ENCODE measurements at regions not wholly inside any gene's neighbourhood (a gene's known extent, or its start where the extent isn't known, plus 50 kb on each side); places are given as distances from the start of the nearest gene placed in this dataset.

DNA sequence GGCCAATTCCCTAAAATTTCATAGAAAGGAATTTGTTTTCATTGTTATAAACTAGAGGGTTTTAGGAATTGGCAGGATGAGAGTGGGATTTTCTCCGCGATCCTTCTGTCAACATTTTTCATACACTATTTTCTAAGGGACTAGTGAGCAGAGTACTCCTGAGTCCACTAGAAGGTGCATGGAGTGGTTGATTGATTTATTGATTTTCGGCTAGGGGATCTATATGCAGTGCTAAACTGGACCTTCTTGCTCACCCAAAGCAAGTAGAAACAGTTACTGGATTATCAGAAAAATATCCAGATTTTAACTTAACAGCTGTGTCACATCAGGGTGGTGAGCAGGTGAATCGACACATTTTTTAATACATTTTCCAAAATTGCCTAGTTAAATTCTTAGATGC, 159.9 kb upstream of the DTNA start:
- Histone ChIP-seq H3K14ac (replicated peaks; ENCODE audit: low read depth, low read length) (no peak overlapping the region), H3K36me3 (ENCODE audit: control insufficient read depth, insufficient read depth, low read length) (no peaks in the 10 kb centered on the region), H2AK5ac (ENCODE audit: low read depth, low read length) (no peak overlapping the region), H4K91ac (ENCODE audit: insufficient read depth, low read depth, low read length) (no peak overlapping the region), H3K18ac (ENCODE audit: low read depth, low read length) (no peak overlapping the region), H3K4me3 (ENCODE audit: insufficient read depth, low read depth, low read length) (no peak overlapping the region), H2AFZ (replicated peaks; ENCODE audit: low read length, poor library complexity) (no peak overlapping the region), H2BK120ac (ENCODE audit: low read depth, low read length) (no peak overlapping the region), H3K4me1 (ENCODE audit: control insufficient read depth, insufficient read depth, low read length) (no peaks in the 10 kb centered on the region), H3K9me1 (ENCODE audit: insufficient read depth, low read length) (no peaks in the 10 kb centered on the region), H3K9ac (ENCODE audit: low read depth, low read length) (no peak overlapping the region), H2BK5ac (ENCODE audit: low read depth, low read length, poor library complexity, severe bottlenecking) (no peak overlapping the region), H4K20me1 (ENCODE audit: insufficient read depth, low read length) (no peaks in the 10 kb centered on the region), H3K4ac (ENCODE audit: low read depth, low read length) (no peak overlapping the region), H3K27ac (ENCODE audit: insufficient read depth, low read length) (no peak overlapping the region), H4K5ac (ENCODE audit: low read depth, low read length) (no peak overlapping the region), H3K27me3 (ENCODE audit: control insufficient read depth, insufficient read depth, low read length) (no peaks in the 10 kb centered on the region), H3K9me3 (ENCODE audit: control insufficient read depth, insufficient read depth, low read length) (no peaks in the 10 kb centered on the region), H3K4me2 (ENCODE audit: low read depth, low read length) (no peak overlapping the region), H3K56ac (ENCODE audit: extremely low read depth, insufficient read depth, low read length) (no peak overlapping the region), H4K8ac (ENCODE audit: low read depth in 2 of 2, low read length in 2 of 2) (no peak overlapping the region), H2BK15ac (ENCODE audit: low read depth, low read length) (no peak overlapping the region), H3K79me1 (ENCODE audit: low read depth in 1 of 2, low read length in 2 of 2) (no peaks in the 10 kb centered on the region), H2AK9ac (replicated peaks; ENCODE audit: low read depth, low read length, poor library complexity) (no peak overlapping the region), H3K23ac (ENCODE audit: low read depth, low read length) (no peak overlapping the region), H2BK20ac (ENCODE audit: low read depth, low read length) (no peak overlapping the region)
- BruUV-seq (replicated peaks), result no TSS peak
- intact Hi-C loops (cut with micrococcal nuclease), result no loop called here
- ChIA-PET CTCF (no interaction called here), POLR2A (ENCODE audit: unreplicated experiment) (no interaction called here)
- TF ChIP-seq NFE2L2 (IDR thresholded peaks at IDR 0.05; ENCODE audit: low read depth, low read length) (no peak), SMC3 (IDR thresholded peaks at IDR 0.05; ENCODE audit: low read depth, low read length) (no peak), POLR2A (IDR thresholded peaks at IDR 0.05; ENCODE audit: low read depth, low read length) (no peak), MAFK (IDR thresholded peaks at IDR 0.05; ENCODE audit: low read depth, low read length) (no peak), MAZ (IDR thresholded peaks at IDR 0.05; ENCODE audit: borderline replicate concordance, low read depth, low read length) (no peak), MXI1 (IDR thresholded peaks at IDR 0.05; ENCODE audit: borderline replicate concordance, low read depth, low read length) (no peak), RAD21 (IDR thresholded peaks at IDR 0.05; ENCODE audit: low read length) (no peak), BHLHE40 (IDR thresholded peaks at IDR 0.05; ENCODE audit: low read depth, low read length) (no peak), FOS (IDR thresholded peaks at IDR 0.05; ENCODE audit: low read depth, low read length) (no peak)
- TF ChIP-seq, protein P1, sequence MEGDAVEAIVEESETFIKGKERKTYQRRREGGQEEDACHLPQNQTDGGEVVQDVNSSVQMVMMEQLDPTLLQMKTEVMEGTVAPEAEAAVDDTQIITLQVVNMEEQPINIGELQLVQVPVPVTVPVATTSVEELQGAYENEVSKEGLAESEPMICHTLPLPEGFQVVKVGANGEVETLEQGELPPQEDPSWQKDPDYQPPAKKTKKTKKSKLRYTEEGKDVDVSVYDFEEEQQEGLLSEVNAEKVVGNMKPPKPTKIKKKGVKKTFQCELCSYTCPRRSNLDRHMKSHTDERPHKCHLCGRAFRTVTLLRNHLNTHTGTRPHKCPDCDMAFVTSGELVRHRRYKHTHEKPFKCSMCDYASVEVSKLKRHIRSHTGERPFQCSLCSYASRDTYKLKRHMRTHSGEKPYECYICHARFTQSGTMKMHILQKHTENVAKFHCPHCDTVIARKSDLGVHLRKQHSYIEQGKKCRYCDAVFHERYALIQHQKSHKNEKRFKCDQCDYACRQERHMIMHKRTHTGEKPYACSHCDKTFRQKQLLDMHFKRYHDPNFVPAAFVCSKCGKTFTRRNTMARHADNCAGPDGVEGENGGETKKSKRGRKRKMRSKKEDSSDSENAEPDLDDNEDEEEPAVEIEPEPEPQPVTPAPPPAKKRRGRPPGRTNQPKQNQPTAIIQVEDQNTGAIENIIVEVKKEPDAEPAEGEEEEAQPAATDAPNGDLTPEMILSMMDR (conservative IDR thresholded peaks at IDR 0.05; ENCODE audit: low read depth, low read length), result no peak
- TF ChIP-seq, protein P2, sequence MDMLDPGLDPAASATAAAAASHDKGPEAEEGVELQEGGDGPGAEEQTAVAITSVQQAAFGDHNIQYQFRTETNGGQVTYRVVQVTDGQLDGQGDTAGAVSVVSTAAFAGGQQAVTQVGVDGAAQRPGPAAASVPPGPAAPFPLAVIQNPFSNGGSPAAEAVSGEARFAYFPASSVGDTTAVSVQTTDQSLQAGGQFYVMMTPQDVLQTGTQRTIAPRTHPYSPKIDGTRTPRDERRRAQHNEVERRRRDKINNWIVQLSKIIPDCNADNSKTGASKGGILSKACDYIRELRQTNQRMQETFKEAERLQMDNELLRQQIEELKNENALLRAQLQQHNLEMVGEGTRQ (IDR thresholded peaks at IDR 0.05; ENCODE audit: low read depth, low read length), result no peak
- in situ Hi-C loops (cut with MboI; ENCODE audit: low sequenced_read_pairs), result no loop called here
- no peak for DNase-seq
- no CpG with 5 or more reads among the region's 4 CpGs for WGBS, 2 experiments (ENCODE audit: extremely low coverage in 2 of 2, insufficient read length in 1 of 2)
- no peak for ATAC-seq (ENCODE audit: low read depth)
- dilution Hi-C loops (cut with HindIII; ENCODE audit: low sequenced_read_pairs, unreplicated experiment), result no loop called here
